HepG2 (cell line): ENCODE measurements at regions not wholly inside any gene's neighbourhood (a gene's known extent, or its start where the extent isn't known, plus 50 kb on each side); places are given as distances from the start of the nearest gene placed in this dataset.

Experiments
- ATAC-seq: fragments of 200-7000 bp; cut with Tn5 transposase; 3 replicates; pipeline ENCODE4 v1.9.1; 2020; ENCODE audit warnings: mild to moderate bottlenecking, moderate library complexity
- BruUV-seq: library from RNA; stranded (reverse); fragments of 400-500 nt; replicated peaks from 2 replicates; lab custom pipeline; 2021; lab: Mats Ljungman, UMichigan
- CTCF ChIA-PET: fragments of 300-600 bp; formaldehyde crosslinking; extraction: SDS; loops from one replicate; lab custom pipeline; 2021; ENCODE audit warnings: low total read pairs, inconsistent platforms, low intra/inter-chr PET ratio; lab: Yijun Ruan, JAX
- POLR2A ChIA-PET: fragments of 350-600 bp; sonication (Branson Sonifier 250); formaldehyde crosslinking; loops from one replicate; lab custom pipeline; 2020; ENCODE audit warnings: antibody characterized with exemption, inconsistent platforms; lab: Yijun Ruan, JAX
- DNase-seq: peaks from one replicate; pipeline ENCODE4 v3.0.0-alpha.2; 2015; ENCODE audit warnings: low spot score
- FAIRE-seq: peaks from 3 replicates; lab custom pipeline; 2011; peaks lifted over from hg19 to GRCh38; lab: Jason Lieb, UNC
- H2AFZ ChIP-seq: one replicate; pipeline ENCODE4 v1.6.1; 2011; ENCODE audit warnings: low read length, inconsistent platforms
- H3K27ac ChIP-seq: fragments of 300-600 bp; 3 replicates; pipeline ENCODE4 v1.8.0; 2011; ENCODE audit warnings: mixed run types, mild to moderate bottlenecking, mixed read lengths, low read length, inconsistent platforms; ENCODE audit not compliant: insufficient read depth; ENCODE audit errors: extremely low read length
- H3K27me3 ChIP-seq, 2 experiments: fragments of 200-600 bp in 1 of 2; 2 replicates in 1 of 2; 3 replicates in 1 of 2; pipeline versions ENCODE4 v1.6.0 to v1.8.0; 2011; ENCODE audit warnings: low read length in 2 of 2, mild to moderate bottlenecking in 2 of 2, moderate library complexity in 2 of 2, inconsistent platforms in 1 of 2; ENCODE audit not compliant: insufficient read depth in 2 of 2, control insufficient read depth in 1 of 2
- H3K36me3 ChIP-seq, 2 experiments: fragments of 200-600 bp in 1 of 2; replicated peaks in 1 of 2; 2 replicates in 1 of 2; 3 replicates in 1 of 2; pipeline versions ENCODE4 v1.5.1 to v1.8.0; 2011; ENCODE audit warnings: low read length in 2 of 2, inconsistent platforms in 1 of 2; ENCODE audit not compliant: insufficient read depth in 2 of 2, control insufficient read depth in 1 of 2
- H3K4me1 ChIP-seq: 2 replicates; pipeline ENCODE4 v1.5.1; 2012; ENCODE audit warnings: low read length, inconsistent platforms; ENCODE audit not compliant: insufficient read depth
- H3K4me2 ChIP-seq: 2 replicates; pipeline ENCODE4 v1.6.0; 2011; ENCODE audit warnings: low read depth, low read length, inconsistent platforms
- H3K4me3 ChIP-seq, 3 experiments: fragments of 200-600 bp in 1 of 3; sonication (generic), shearing (Covaris generic) in 1 of 3; replicated peaks in 1 of 3; 2 replicates each; pipeline ENCODE4 v1.5.1; 2011 to 2016; ENCODE audit warnings: low read length in 3 of 3, inconsistent platforms in 2 of 3, low read depth in 2 of 3, mild to moderate bottlenecking in 2 of 3, control low read depth in 1 of 3, mixed read lengths in 1 of 3; ENCODE audit not compliant: insufficient read depth in 1 of 3
- H3K79me2 ChIP-seq: one replicate; pipeline ENCODE4 v1.6.1; 2011; ENCODE audit warnings: low read length, inconsistent platforms; ENCODE audit not compliant: insufficient read depth
- H3K9ac ChIP-seq: 2 replicates; pipeline ENCODE4 v1.6.0; 2011; ENCODE audit warnings: mild to moderate bottlenecking, low read depth, low read length, inconsistent platforms; ENCODE audit not compliant: insufficient read depth
- H3K9me3 ChIP-seq: 2 replicates; pipeline ENCODE4 v1.5.1; 2012; ENCODE audit warnings: mild to moderate bottlenecking, low read length
- H4K20me1 ChIP-seq: 2 replicates; pipeline ENCODE4 v1.6.0; 2011; ENCODE audit warnings: inconsistent platforms, mild to moderate bottlenecking, low read length, moderate library complexity; ENCODE audit not compliant: insufficient read depth
- CC2D1A ChIP-seq: sonication (generic); formaldehyde crosslinking; IDR thresholded peaks from 2 replicates; pipeline ENCODE4 v1.8.1; 2023; ENCODE audit warnings: mild to moderate bottlenecking, missing genetic modification reagents
- HMGA1 ChIP-seq: sonication (generic); formaldehyde crosslinking; conservative IDR thresholded peaks from 2 replicates; pipeline ENCODE4 v1.4.0; 2020; ENCODE audit warnings: missing genetic modification reagents
- KMT2B ChIP-seq: IDR thresholded peaks from 2 replicates; pipeline ENCODE4 v1.6.1; 2016; ENCODE audit warnings: missing genetic modification reagents, missing compliant biosample characterization
- MLLT10 ChIP-seq: sonication (generic); formaldehyde crosslinking; IDR thresholded peaks from 2 replicates; pipeline ENCODE4 v1.4.0; 2020; ENCODE audit warnings: missing genetic modification reagents
- MTF1 ChIP-seq: sonication (generic); formaldehyde crosslinking; IDR thresholded peaks from 2 replicates; pipeline ENCODE4 v1.5.0; 2020; ENCODE audit warnings: missing genetic modification reagents
- NR2F6 ChIP-seq, 2 experiments: IDR thresholded peaks; 2 replicates each; pipeline ENCODE4 v1.6.1; 2016; ENCODE audit warnings: antibody characterized with exemption in 1 of 2, mild to moderate bottlenecking in 1 of 2
- RCOR2 ChIP-seq: IDR thresholded peaks from 2 replicates; pipeline ENCODE4 v1.6.1; 2016; ENCODE audit warnings: missing biosample characterization, missing genetic modification reagents
- YY1 ChIP-seq: IDR thresholded peaks from 2 replicates; pipeline ENCODE4 v1.6.1; 2011; ENCODE audit warnings: low read length, low read depth, moderate library complexity, mild to moderate bottlenecking; ENCODE audit not compliant: insufficient read depth, insufficient replicate concordance
- ZNF260 ChIP-seq: sonication (generic); formaldehyde crosslinking; IDR thresholded peaks from 2 replicates; pipeline ENCODE4 v1.4.0; 2020; ENCODE audit warnings: missing genetic modification reagents, low read depth, mild to moderate bottlenecking, borderline replicate concordance
- ZNF282 ChIP-seq: fragments of 450-650 bp; IDR thresholded peaks from 2 replicates; pipeline ENCODE4 v1.6.1; 2018; ENCODE audit not compliant: partially characterized antibody
- ZNF564 ChIP-seq: sonication (generic); formaldehyde crosslinking; IDR thresholded peaks from 2 replicates; pipeline ENCODE4 v1.8.1; 2023; ENCODE audit warnings: mild to moderate bottlenecking, missing genetic modification reagents
- ZNF878 ChIP-seq: sonication (generic); formaldehyde crosslinking; IDR thresholded peaks from 2 replicates; pipeline ENCODE4 v1.8.1; 2023; ENCODE audit warnings: mild to moderate bottlenecking, missing genetic modification reagents, moderate library complexity
- WGBS: methylation state at CpG from one replicate; pipeline ENCODE4 v1.1.6; 2017; ENCODE audit warnings: low lambda C conversion rate; 5-methylcytosine and 5-hydroxymethylcytosine counted together
- in situ Hi-C: cut with HindIII; loops from 2 replicates; pipeline ENCODE4 v1.10.0; 2017; ENCODE audit warnings: low pct_unique_long_range_greater_than_20kb; ENCODE audit not compliant: extremely low pct_ligation_motif_present
- intact Hi-C: fragments of 100-400 bp; cut with micrococcal nuclease; formaldehyde crosslinking; loops from one replicate; pipeline ENCODE4 v1.10.0; 2022; ENCODE audit not compliant: unreplicated experiment
- TF ChIP-seq, protein P1 (sequence below): sonication (generic); formaldehyde crosslinking; IDR thresholded peaks from 2 replicates; pipeline ENCODE4 v1.5.1; 2020; ENCODE audit warnings: mild to moderate bottlenecking, missing genetic modification reagents, borderline replicate concordance
- TF ChIP-seq, protein P2 (sequence below): fragments of 450-650 bp; IDR thresholded peaks from 2 replicates; pipeline ENCODE4 v1.6.1; 2017
- TF ChIP-seq, protein P3 (sequence below): sonication (generic); formaldehyde crosslinking; conservative IDR thresholded peaks from 2 replicates; pipeline ENCODE4 v1.4.0; 2020; ENCODE audit warnings: missing genetic modification reagents

DNA sequence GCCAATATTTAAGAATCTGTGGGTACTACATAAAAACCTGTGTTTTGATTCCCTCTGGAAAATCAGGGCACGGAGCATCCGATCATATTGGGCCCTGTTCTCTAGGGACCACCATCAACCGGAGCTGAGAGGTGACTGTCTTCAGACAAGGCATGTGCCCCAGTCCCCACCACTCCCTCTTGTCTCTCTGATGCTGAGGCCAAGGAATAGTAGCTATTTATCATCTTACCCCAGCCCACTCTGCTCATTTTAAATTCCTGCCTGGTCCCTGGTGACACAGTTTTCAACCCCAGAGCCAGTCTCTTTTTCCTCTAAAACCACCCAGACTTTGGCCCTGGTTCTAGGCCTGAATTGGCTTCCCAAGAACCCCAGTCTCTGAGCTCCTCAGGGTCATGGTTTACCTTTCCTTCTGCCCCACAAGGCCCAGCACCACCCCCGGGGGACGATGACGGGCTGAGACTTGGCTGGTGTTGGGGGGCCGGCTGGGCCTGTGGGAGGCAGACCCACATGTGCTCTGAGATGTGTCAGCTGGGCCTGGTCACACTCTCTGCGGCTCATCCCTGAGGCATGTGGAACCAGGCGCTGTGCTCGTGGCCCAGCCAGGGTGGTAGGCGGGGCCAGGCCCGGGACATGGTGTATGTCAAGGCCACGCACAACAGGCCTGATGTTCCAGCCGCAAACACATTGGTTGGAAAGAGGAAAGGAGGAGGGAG, 114.4 kb downstream of the CEBPB start:
- no peaks in the 10 kb centered on the region; a peak in 1 of 5 replicates for H3K27me3 ChIP-seq
- H3K4me1 ChIP-seq: peaks cover 86% of the 10 kb centered on the region
- H3K9ac ChIP-seq: peak overlapping the region; percentile 86
- CTCF ChIA-PET: interaction anchor here (1.3 kb wide), 1 partner anchor 76 kb away, joined by 3 read pairs; no protein-coding TSS in a partner anchor
- no peaks in the 10 kb centered on the region for H3K79me2 ChIP-seq
- H3K27ac ChIP-seq: peak overlapping the region; percentile 97
- POLR2A ChIA-PET: interaction anchor here (0.8 to 7.1 kb wide), 23 partner anchors 11 to 189 kb away, joined by 3 to 178 read pairs (median 4); partner anchors contain the start of gene CEBPB
- in situ Hi-C loops (no loop called here), intact Hi-C loops (loop anchor here (1.0 to 10.0 kb wide), 4 partner anchors 13 to 180 kb away; no protein-coding TSS in a partner anchor)
- 22% methylated on average over 14 of the region's 14 CpGs for WGBS
- no peak overlapping the region for H2AFZ ChIP-seq
- no peaks in the 10 kb centered on the region for H3K9me3 ChIP-seq
- no peak for FAIRE-seq
- peak; percentile 92 for DNase-seq
- H4K20me1 ChIP-seq: no peaks in the 10 kb centered on the region
- H3K4me3 ChIP-seq: peak overlapping the region in 2 of 3 experiments; percentile 34 to 69; a peak in 3 of 6 replicates
- no peaks in the 10 kb centered on the region for H3K36me3 ChIP-seq
- ATAC-seq: peak; percentile 78
- peak overlapping the region; percentile 97 for H3K4me2 ChIP-seq
- BruUV-seq: TSS peak; percentile 87
- TF ChIP-seq CC2D1A (CRISPR knock-in tag) (peak; percentile 99), ZNF564 (peak; percentile 98), MTF1 (CRISPR knock-in tag) (peak; percentile 93; the same call in 1 of the 2 replicates), HMGA1 (CRISPR knock-in tag) (no peak), KMT2B (CRISPR knock-in tag) (peak; percentile 86), ZNF878 (CRISPR knock-in tag) (peak; percentile 100), ZNF260 (no peak; the same call in none of the 2 replicates), MLLT10 (CRISPR knock-in tag) (no peak; the same call in 1 of the 2 replicates), NR2F6 (IDR thresholded peaks at IDR 0.05) (no peak), NR2F6 (CRISPR knock-in tag; IDR thresholded peaks at IDR 0.05) (peak; percentile 95), YY1 (peak; percentile 61), ZNF282 (no peak), RCOR2 (CRISPR knock-in tag) (peak; percentile 80)
- TF ChIP-seq, protein P1, sequence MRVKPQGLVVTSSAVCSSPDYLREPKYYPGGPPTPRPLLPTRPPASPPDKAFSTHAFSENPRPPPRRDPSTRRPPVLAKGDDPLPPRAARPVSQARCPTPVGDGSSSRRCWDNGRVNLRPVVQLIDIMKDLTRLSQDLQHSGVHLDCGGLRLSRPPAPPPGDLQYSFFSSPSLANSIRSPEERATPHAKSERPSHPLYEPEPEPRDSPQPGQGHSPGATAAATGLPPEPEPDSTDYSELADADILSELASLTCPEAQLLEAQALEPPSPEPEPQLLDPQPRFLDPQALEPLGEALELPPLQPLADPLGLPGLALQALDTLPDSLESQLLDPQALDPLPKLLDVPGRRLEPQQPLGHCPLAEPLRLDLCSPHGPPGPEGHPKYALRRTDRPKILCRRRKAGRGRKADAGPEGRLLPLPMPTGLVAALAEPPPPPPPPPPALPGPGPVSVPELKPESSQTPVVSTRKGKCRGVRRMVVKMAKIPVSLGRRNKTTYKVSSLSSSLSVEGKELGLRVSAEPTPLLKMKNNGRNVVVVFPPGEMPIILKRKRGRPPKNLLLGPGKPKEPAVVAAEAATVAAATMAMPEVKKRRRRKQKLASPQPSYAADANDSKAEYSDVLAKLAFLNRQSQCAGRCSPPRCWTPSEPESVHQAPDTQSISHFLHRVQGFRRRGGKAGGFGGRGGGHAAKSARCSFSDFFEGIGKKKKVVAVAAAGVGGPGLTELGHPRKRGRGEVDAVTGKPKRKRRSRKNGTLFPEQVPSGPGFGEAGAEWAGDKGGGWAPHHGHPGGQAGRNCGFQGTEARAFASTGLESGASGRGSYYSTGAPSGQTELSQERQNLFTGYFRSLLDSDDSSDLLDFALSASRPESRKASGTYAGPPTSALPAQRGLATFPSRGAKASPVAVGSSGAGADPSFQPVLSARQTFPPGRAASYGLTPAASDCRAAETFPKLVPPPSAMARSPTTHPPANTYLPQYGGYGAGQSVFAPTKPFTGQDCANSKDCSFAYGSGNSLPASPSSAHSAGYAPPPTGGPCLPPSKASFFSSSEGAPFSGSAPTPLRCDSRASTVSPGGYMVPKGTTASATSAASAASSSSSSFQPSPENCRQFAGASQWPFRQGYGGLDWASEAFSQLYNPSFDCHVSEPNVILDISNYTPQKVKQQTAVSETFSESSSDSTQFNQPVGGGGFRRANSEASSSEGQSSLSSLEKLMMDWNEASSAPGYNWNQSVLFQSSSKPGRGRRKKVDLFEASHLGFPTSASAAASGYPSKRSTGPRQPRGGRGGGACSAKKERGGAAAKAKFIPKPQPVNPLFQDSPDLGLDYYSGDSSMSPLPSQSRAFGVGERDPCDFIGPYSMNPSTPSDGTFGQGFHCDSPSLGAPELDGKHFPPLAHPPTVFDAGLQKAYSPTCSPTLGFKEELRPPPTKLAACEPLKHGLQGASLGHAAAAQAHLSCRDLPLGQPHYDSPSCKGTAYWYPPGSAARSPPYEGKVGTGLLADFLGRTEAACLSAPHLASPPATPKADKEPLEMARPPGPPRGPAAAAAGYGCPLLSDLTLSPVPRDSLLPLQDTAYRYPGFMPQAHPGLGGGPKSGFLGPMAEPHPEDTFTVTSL (CRISPR knock-in tag): peak; percentile 62; the same call in 1 of the 2 replicates
- TF ChIP-seq, protein P2, sequence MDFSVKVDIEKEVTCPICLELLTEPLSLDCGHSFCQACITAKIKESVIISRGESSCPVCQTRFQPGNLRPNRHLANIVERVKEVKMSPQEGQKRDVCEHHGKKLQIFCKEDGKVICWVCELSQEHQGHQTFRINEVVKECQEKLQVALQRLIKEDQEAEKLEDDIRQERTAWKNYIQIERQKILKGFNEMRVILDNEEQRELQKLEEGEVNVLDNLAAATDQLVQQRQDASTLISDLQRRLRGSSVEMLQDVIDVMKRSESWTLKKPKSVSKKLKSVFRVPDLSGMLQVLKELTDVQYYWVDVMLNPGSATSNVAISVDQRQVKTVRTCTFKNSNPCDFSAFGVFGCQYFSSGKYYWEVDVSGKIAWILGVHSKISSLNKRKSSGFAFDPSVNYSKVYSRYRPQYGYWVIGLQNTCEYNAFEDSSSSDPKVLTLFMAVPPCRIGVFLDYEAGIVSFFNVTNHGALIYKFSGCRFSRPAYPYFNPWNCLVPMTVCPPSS: no peak
- TF ChIP-seq, protein P3, sequence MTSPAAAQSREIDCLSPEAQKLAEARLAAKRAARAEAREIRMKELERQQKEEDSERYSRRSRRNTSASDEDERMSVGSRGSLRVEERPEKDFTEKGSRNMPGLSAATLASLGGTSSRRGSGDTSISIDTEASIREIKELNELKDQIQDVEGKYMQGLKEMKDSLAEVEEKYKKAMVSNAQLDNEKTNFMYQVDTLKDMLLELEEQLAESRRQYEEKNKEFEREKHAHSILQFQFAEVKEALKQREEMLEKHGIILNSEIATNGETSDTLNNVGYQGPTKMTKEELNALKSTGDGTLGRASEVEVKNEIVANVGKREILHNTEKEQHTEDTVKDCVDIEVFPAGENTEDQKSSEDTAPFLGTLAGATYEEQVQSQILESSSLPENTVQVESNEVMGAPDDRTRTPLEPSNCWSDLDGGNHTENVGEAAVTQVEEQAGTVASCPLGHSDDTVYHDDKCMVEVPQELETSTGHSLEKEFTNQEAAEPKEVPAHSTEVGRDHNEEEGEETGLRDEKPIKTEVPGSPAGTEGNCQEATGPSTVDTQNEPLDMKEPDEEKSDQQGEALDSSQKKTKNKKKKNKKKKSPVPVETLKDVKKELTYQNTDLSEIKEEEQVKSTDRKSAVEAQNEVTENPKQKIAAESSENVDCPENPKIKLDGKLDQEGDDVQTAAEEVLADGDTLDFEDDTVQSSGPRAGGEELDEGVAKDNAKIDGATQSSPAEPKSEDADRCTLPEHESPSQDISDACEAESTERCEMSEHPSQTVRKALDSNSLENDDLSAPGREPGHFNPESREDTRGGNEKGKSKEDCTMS: 0 out of 2 replicates have a peak, but pooled peaks have one; percentile 1
